WTC11 (cell line): ENCODE measurements at regions not wholly inside any gene's neighbourhood (a gene's known extent, or its start where the extent isn't known, plus 50 kb on each side); places are given as distances from the start of the nearest gene placed in this dataset.

ENCODE experiments used
- ETV6 ChIP-seq: sonication (generic); formaldehyde crosslinking; IDR thresholded peaks from 2 replicates; pipeline ENCODE4 v1.8.1; 2022; ENCODE audit warnings: mild to moderate bottlenecking, missing genetic modification reagents
- MXD4 ChIP-seq: fragments of 250-450 bp; sonication (Bioruptor Pico); IDR thresholded peaks from 2 replicates; pipeline ENCODE4 v1.8.0; 2021; ENCODE audit warnings: mild to moderate bottlenecking, moderate library complexity, borderline replicate concordance
- NFE2L1 ChIP-seq: sonication (generic); formaldehyde crosslinking; IDR thresholded peaks from 2 replicates; pipeline ENCODE4 v1.8.1; 2023; ENCODE audit warnings: missing genetic modification reagents
- TCF7 ChIP-seq: sonication (generic); formaldehyde crosslinking; IDR thresholded peaks from 2 replicates; pipeline ENCODE4 v1.8.0; 2022; ENCODE audit warnings: mild to moderate bottlenecking, low read depth, missing genetic modification reagents, moderate library complexity
- USF2 ChIP-seq: sonication (generic); formaldehyde crosslinking; IDR thresholded peaks from 2 replicates; pipeline ENCODE4 v1.8.1; 2023; ENCODE audit warnings: mild to moderate bottlenecking, missing genetic modification reagents, moderate library complexity
- ZBTB43 ChIP-seq: sonication (generic); formaldehyde crosslinking; IDR thresholded peaks from 2 replicates; pipeline ENCODE4 v1.8.1; 2023; ENCODE audit warnings: mild to moderate bottlenecking, missing genetic modification reagents
- ZNF219 ChIP-seq: sonication (generic); formaldehyde crosslinking; IDR thresholded peaks from 2 replicates; pipeline ENCODE4 v1.8.0; 2023; ENCODE audit warnings: missing genetic modification reagents, mild to moderate bottlenecking, borderline replicate concordance
- TF ChIP-seq, protein P1 (sequence below): fragments of 200-600 bp; IDR thresholded peaks from 2 replicates; pipeline ENCODE4 v1.8.0; 2022; ENCODE audit warnings: antibody characterized with exemption
- TF ChIP-seq, protein P2 (sequence below): sonication (generic); formaldehyde crosslinking; IDR thresholded peaks from 2 replicates; pipeline ENCODE4 v1.8.1; 2022; ENCODE audit warnings: low read depth, mild to moderate bottlenecking, moderate library complexity, missing genetic modification reagents, borderline replicate concordance
- TF ChIP-seq, protein P3 (sequence below): sonication (generic); formaldehyde crosslinking; conservative IDR thresholded peaks from 2 replicates; pipeline ENCODE4 v1.8.1; 2022; ENCODE audit warnings: mild to moderate bottlenecking, missing genetic modification reagents

DNA sequence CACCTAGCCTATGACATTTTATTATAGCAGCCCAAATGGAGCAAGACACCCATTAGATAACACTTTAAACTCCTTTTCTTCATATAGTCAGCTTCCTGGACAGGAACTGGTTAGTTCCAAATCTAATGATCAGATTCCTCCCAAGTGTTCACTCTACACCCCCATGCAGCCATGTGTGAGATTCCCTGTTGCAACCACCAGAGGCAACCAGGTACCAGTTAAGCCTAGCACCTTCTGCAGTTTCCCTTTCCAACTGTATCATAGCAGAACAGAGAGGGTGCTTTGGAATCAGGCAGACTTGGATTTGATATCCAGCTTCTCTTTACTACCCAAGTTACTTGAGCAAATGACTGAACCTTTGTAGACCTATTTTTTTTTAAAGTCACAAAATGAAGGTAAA lies 296.6 kb upstream of the PCSK5 start:
- TF ChIP-seq, protein P1, sequence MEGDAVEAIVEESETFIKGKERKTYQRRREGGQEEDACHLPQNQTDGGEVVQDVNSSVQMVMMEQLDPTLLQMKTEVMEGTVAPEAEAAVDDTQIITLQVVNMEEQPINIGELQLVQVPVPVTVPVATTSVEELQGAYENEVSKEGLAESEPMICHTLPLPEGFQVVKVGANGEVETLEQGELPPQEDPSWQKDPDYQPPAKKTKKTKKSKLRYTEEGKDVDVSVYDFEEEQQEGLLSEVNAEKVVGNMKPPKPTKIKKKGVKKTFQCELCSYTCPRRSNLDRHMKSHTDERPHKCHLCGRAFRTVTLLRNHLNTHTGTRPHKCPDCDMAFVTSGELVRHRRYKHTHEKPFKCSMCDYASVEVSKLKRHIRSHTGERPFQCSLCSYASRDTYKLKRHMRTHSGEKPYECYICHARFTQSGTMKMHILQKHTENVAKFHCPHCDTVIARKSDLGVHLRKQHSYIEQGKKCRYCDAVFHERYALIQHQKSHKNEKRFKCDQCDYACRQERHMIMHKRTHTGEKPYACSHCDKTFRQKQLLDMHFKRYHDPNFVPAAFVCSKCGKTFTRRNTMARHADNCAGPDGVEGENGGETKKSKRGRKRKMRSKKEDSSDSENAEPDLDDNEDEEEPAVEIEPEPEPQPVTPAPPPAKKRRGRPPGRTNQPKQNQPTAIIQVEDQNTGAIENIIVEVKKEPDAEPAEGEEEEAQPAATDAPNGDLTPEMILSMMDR = no peak
- TF ChIP-seq ZBTB43 (CRISPR knock-in tag) (no peak), ZNF219 (no peak), NFE2L1 (CRISPR knock-in tag) (no peak), USF2 (CRISPR knock-in tag) (no peak), MXD4 (CRISPR knock-in tag) (no peak), ETV6 (CRISPR knock-in tag) (no peak), TCF7 (CRISPR knock-in tag) (no peak)
- TF ChIP-seq, protein P2, sequence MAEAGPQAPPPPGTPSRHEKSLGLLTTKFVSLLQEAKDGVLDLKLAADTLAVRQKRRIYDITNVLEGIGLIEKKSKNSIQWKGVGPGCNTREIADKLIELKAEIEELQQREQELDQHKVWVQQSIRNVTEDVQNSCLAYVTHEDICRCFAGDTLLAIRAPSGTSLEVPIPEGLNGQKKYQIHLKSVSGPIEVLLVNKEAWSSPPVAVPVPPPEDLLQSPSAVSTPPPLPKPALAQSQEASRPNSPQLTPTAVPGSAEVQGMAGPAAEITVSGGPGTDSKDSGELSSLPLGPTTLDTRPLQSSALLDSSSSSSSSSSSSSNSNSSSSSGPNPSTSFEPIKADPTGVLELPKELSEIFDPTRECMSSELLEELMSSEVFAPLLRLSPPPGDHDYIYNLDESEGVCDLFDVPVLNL (CRISPR knock-in tag) = no peak
- TF ChIP-seq, protein P3, sequence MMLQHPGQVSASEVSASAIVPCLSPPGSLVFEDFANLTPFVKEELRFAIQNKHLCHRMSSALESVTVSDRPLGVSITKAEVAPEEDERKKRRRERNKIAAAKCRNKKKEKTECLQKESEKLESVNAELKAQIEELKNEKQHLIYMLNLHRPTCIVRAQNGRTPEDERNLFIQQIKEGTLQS (CRISPR knock-in tag) = no peak
